Loucy (cell line): ENCODE measurements at regions not wholly inside any gene's neighbourhood (a gene's known extent, or its start where the extent isn't known, plus 50 kb on each side); places are given as distances from the start of the nearest gene placed in this dataset.

Experiments used
- H2AFZ ChIP-seq: fragments of 200-600 bp; sonication (generic); 2 replicates; pipeline ENCODE4 v1.6.0; 2016; ENCODE audit warnings: antibody characterized with exemption, mild to moderate bottlenecking, low read length, moderate library complexity
- H3F3A ChIP-seq: fragments of 200-600 bp; 2 replicates; pipeline ENCODE4 v1.6.0; 2016; ENCODE audit warnings: antibody characterized with exemption, low read depth, mild to moderate bottlenecking
- H3K27me3 ChIP-seq: fragments of 200-600 bp; sonication (generic); 2 replicates; pipeline ENCODE4 v1.6.1; 2014; ENCODE audit warnings: low read length, mild to moderate bottlenecking; ENCODE audit not compliant: insufficient read depth, poor library complexity, severe bottlenecking
- H3K36me3 ChIP-seq: fragments of 200-600 bp; sonication (generic); 2 replicates; pipeline ENCODE4 v1.6.1; 2016; ENCODE audit warnings: low read length; ENCODE audit not compliant: insufficient read depth
- H3K4me1 ChIP-seq: fragments of 200-600 bp; sonication (generic); 2 replicates; pipeline ENCODE4 v1.5.1; 2014; ENCODE audit warnings: low read length, mild to moderate bottlenecking; ENCODE audit not compliant: insufficient read depth, poor library complexity, severe bottlenecking
- H3K4me2 ChIP-seq: fragments of 200-600 bp; sonication (generic); 2 replicates; pipeline ENCODE4 v1.6.0; 2014; ENCODE audit warnings: antibody characterized with exemption, low read length, low read depth, mild to moderate bottlenecking; ENCODE audit not compliant: poor library complexity, severe bottlenecking
- H3K4me3 ChIP-seq: fragments of 200-600 bp; sonication (generic); 2 replicates; pipeline ENCODE4 v1.5.1; 2014; ENCODE audit warnings: low read length, mild to moderate bottlenecking, mixed read lengths; ENCODE audit not compliant: poor library complexity, severe bottlenecking
- H3K79me2 ChIP-seq: fragments of 200-600 bp; sonication (generic); 2 replicates; pipeline ENCODE4 v1.6.1; 2014; ENCODE audit warnings: low read length; ENCODE audit not compliant: insufficient read depth
- H3K9ac ChIP-seq: fragments of 200-600 bp; sonication (generic); 2 replicates; pipeline ENCODE4 v1.6.0; 2014; ENCODE audit warnings: mild to moderate bottlenecking, low read depth, low read length, moderate library complexity; ENCODE audit not compliant: poor library complexity, severe bottlenecking
- H3K9me2 ChIP-seq: fragments of 200-600 bp; sonication (generic); replicated peaks from 2 replicates; pipeline ENCODE4 v1.6.1; 2016; ENCODE audit warnings: low read depth, low read length, mixed read lengths
- H3K9me3 ChIP-seq: fragments of 200-600 bp; sonication (generic); 2 replicates; pipeline ENCODE4 v1.6.1; 2014; ENCODE audit warnings: mild to moderate bottlenecking, antibody characterized with exemption, low read length, low read depth; ENCODE audit not compliant: insufficient read depth
- H4K20me1 ChIP-seq: fragments of 200-600 bp; sonication (generic); 2 replicates; pipeline ENCODE4 v1.6.0; 2014; ENCODE audit warnings: antibody characterized with exemption, low read length, mild to moderate bottlenecking; ENCODE audit not compliant: insufficient read depth, poor library complexity, severe bottlenecking
- CTCF ChIP-seq: fragments of 200-600 bp; sonication (generic); conservative IDR thresholded peaks from 2 replicates; pipeline ENCODE4 v1.5.1; 2014; ENCODE audit warnings: mild to moderate bottlenecking, antibody characterized with exemption, low read length
- EZH2phosphoT487 ChIP-seq: fragments of 200-600 bp; IDR thresholded peaks from 2 replicates; pipeline ENCODE4 v1.6.1; 2018; ENCODE audit warnings: antibody characterized with exemption, mild to moderate bottlenecking, moderate library complexity, borderline replicate concordance

DNA sequence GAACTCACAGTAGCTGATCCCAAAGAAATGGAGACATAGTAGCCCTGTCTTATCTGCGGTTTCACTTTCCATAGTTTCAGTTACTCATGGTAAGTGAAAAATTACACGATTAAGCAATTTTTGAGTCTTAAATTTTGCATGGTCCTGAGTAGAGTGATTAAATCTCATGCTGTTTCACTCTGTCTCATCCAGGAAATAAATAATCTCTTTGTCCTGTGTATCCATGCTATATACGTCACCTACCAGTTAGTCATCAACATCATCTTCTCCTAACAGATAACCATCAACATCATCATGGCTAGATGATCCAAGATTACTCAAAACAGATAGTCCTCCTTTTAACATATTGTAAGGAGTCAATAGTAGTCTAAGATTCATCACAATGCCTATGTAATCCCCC lies 1589.3 kb downstream of the BRINP3 start:
- Histone ChIP-seq H3K36me3 (no peaks in the 10 kb centered on the region), H3K27me3 (no peaks in the 10 kb centered on the region), H3K79me2 (no peaks in the 10 kb centered on the region), H3K9me3 (no peaks in the 10 kb centered on the region), H3K9me2 (no peaks in the 10 kb centered on the region), H3K4me1 (no peaks in the 10 kb centered on the region), H3F3A (no peaks in the 10 kb centered on the region), H3K9ac (no peak overlapping the region), H3K4me3 (no peak overlapping the region), H4K20me1 (no peaks in the 10 kb centered on the region), H3K4me2 (no peak overlapping the region), H2AFZ (no peak overlapping the region; the same call in 1 of the 2 replicates)
- no peak for TF ChIP-seq CTCF
- no peak for TF ChIP-seq EZH2phosphoT487

- no peak overlapping the region for H3K4me3 ChIP-seq
- H4K20me1 ChIP-seq = no peaks in the 10 kb centered on the region
- no peak overlapping the region for H3K4me2 ChIP-seq
- no peaks in the 10 kb centered on the region for H3K79me2 ChIP-seq
- H3F3A ChIP-seq = no peaks in the 10 kb centered on the region
- no peaks in the 10 kb centered on the region for H3K9me2 ChIP-seq
- H3K27me3 ChIP-seq = no peaks in the 10 kb centered on the region
- TF ChIP-seq CTCF = no peak
- no peak for TF ChIP-seq EZH2phosphoT487
- H3K36me3 ChIP-seq = no peaks in the 10 kb centered on the region
- H2AFZ ChIP-seq = no peak overlapping the region
- H3K9me3 ChIP-seq = no peaks in the 10 kb centered on the region
- no peaks in the 10 kb centered on the region for H3K4me1 ChIP-seq
- H3K9ac ChIP-seq = no peak overlapping the region
Observed at GRCh38 chr1:188889166-188889565, 1588.5 kb downstream of the BRINP3 start.

- Histone ChIP-seq H3K4me3 (no peak overlapping the region), H3K4me1 (no peaks in the 10 kb centered on the region), H3K4me2 (no peak overlapping the region), H3K9me3 (no peaks in the 10 kb centered on the region), H3K36me3 (no peaks in the 10 kb centered on the region), H3K9ac (no peak overlapping the region), H4K20me1 (no peaks in the 10 kb centered on the region), H2AFZ (no peak overlapping the region), H3K9me2 (no peaks in the 10 kb centered on the region), H3K79me2 (no peaks in the 10 kb centered on the region), H3K27me3 (no peaks in the 10 kb centered on the region), H3F3A (no peaks in the 10 kb centered on the region)
- TF ChIP-seq EZH2phosphoT487 (no peak), CTCF (no peak)
Observed at GRCh38 chr1:188891958-188892357, 1585.7 kb downstream of the BRINP3 start.
